Type B pancreatic cell (in vitro differentiated cells): ENCODE measurements at regions not wholly inside any gene's neighbourhood (a gene's known extent, or its start where the extent isn't known, plus 50 kb on each side); places are given as distances from the start of the nearest gene placed in this dataset.
"Not testable (repeated sequence)": the region's sequence is repeated elsewhere in the genome, so short reads cannot be mapped to it uniquely, and the experiment has no call there.

ENCODE experiments used
- DNase-seq: peaks from one replicate; pipeline ENCODE4 v3.0.0; 2021; ENCODE audit warnings: mixed read lengths; ENCODE audit not compliant: unreplicated experiment; ENCODE audit errors: extremely low spot score
- H3K27ac Mint-ChIP-seq: 2 replicates; pipeline ENCODE4 v1.8.0; 2021; ENCODE audit warnings: mild to moderate bottlenecking, mixed read lengths
- H3K27me3 Mint-ChIP-seq: 2 replicates; pipeline ENCODE4 v1.8.0; 2021; ENCODE audit warnings: mixed read lengths
- H3K36me3 Mint-ChIP-seq: 2 replicates; pipeline ENCODE4 v1.8.0; 2021; ENCODE audit warnings: mixed read lengths
- H3K4me1 Mint-ChIP-seq: one replicate; pipeline ENCODE4 v1.8.0; 2021; ENCODE audit warnings: mixed read lengths; ENCODE audit not compliant: unreplicated experiment
- H3K4me3 Mint-ChIP-seq: 2 replicates; pipeline ENCODE4 v1.8.0; 2021; ENCODE audit warnings: mild to moderate bottlenecking, mixed read lengths
- H3K9me3 Mint-ChIP-seq: 2 replicates; pipeline ENCODE4 v1.8.0; 2021; ENCODE audit warnings: mixed read lengths
- CTCF ChIP-seq: fragments of 200-600 bp; sonication (generic); conservative IDR thresholded peaks from 2 replicates; pipeline ENCODE4 v1.5.0; 2021; ENCODE audit warnings: antibody characterized with exemption, mild to moderate bottlenecking

GRCh38 chr5:39757131-39757530 is 332.4 kb upstream of the DAB2 start:
- H3K4me1 Mint-ChIP-seq, result no peaks in the 10 kb centered on the region

GRCh38 chr5:39755986-39756385 is 331.2 kb upstream of the DAB2 start:
- no peak overlapping the region for H3K4me3 Mint-ChIP-seq
- no peak for DNase-seq
- H3K27ac Mint-ChIP-seq, result no peak overlapping the region
- H3K9me3 Mint-ChIP-seq, result no peaks in the 10 kb centered on the region
- H3K27me3 Mint-ChIP-seq, result no peaks in the 10 kb centered on the region
- no peaks in the 10 kb centered on the region for H3K36me3 Mint-ChIP-seq
- no peaks in the 10 kb centered on the region for H3K4me1 Mint-ChIP-seq
- no peak for TF ChIP-seq CTCF

More at GRCh38 chr5:39757131-39757530, 332.4 kb upstream of the DAB2 start:
- DNase-seq, result no peak
- Mint-ChIP-seq H3K36me3 (no peaks in the 10 kb centered on the region), H3K9me3 (no peaks in the 10 kb centered on the region), H3K27me3 (no peaks in the 10 kb centered on the region), H3K27ac (no peak overlapping the region), H3K4me3 (no peak overlapping the region)
- TF ChIP-seq CTCF, result no peak

- Mint-ChIP-seq H3K4me1 (no peaks in the 10 kb centered on the region), H3K36me3 (no peaks in the 10 kb centered on the region), H3K9me3 (no peaks in the 10 kb centered on the region), H3K4me3 (no peak overlapping the region), H3K27me3 (no peaks in the 10 kb centered on the region), H3K27ac (no peak overlapping the region)
- no peak for DNase-seq
- TF ChIP-seq CTCF, result no peak
Observed at GRCh38 chr5:39755452-39755851, 330.7 kb upstream of the DAB2 start.

GRCh38 chr5:39753747-39754146 is 329.0 kb upstream of the DAB2 start:
- H3K4me3 Mint-ChIP-seq, DNase-seq, H3K36me3 Mint-ChIP-seq, H3K9me3 Mint-ChIP-seq, H3K4me1 Mint-ChIP-seq, H3K27me3 Mint-ChIP-seq, H3K27ac Mint-ChIP-seq: not testable (repeated sequence)

- DNase-seq, result no peak
- Mint-ChIP-seq H3K27ac (no peak overlapping the region), H3K9me3 (no peaks in the 10 kb centered on the region), H3K36me3 (no peaks in the 10 kb centered on the region), H3K4me3 (no peak overlapping the region), H3K4me1 (no peaks in the 10 kb centered on the region), H3K27me3 (no peaks in the 10 kb centered on the region)
- no peak for TF ChIP-seq CTCF
Observed at GRCh38 chr5:39750661-39751060, 325.9 kb upstream of the DAB2 start.

- no peaks in the 10 kb centered on the region for H3K9me3 Mint-ChIP-seq
- no peak overlapping the region for H3K4me3 Mint-ChIP-seq
- no peak for DNase-seq
- no peaks in the 10 kb centered on the region for H3K4me1 Mint-ChIP-seq
- no peaks in the 10 kb centered on the region for H3K27me3 Mint-ChIP-seq
- H3K27ac Mint-ChIP-seq, result no peak overlapping the region
- no peak for TF ChIP-seq CTCF
- no peaks in the 10 kb centered on the region for H3K36me3 Mint-ChIP-seq
Observed at GRCh38 chr5:39742916-39743315, 318.1 kb upstream of the DAB2 start.
